ENCODE measurements at regions not wholly inside any gene's neighbourhood (a gene's known extent, or its start where the extent isn't known, plus 50 kb on each side); places are given as distances from the start of the nearest gene placed in this dataset.
"Not testable (repeated sequence)": the region's sequence is repeated elsewhere in the genome, so short reads cannot be mapped to it uniquely, and the experiment has no call there.

- peak; percentile 86 for DNase-seq (ENCODE audit: low spot score)
These were observed 133.4 kb downstream of the SLC1A3 start for GRCh38 chr5:36739751-36740221.

GRCh38 chr5:36740259-36740898, 134.0 kb downstream of the SLC1A3 start:
- peak; percentile 40 for DNase-seq (ENCODE audit: low spot score)

- no peak for DNase-seq (ENCODE audit: low spot score)
These were observed 134.7 kb downstream of the SLC1A3 start for GRCh38 chr5:36741128-36741527.

GRCh38 chr5:36743891-36744772, 132.4 kb upstream of the NIPBL start:
- no peak for DNase-seq (ENCODE audit: low spot score)

GRCh38 chr5:36744773-36745589, 131.6 kb upstream of the NIPBL start:
- peak; percentile 48 for DNase-seq (ENCODE audit: low spot score)

GRCh38 chr5:36747794-36748193, 128.8 kb upstream of the NIPBL start:
- not testable (repeated sequence) for DNase-seq (ENCODE audit: low spot score)

GRCh38 chr5:36751886-36752285, 124.7 kb upstream of the NIPBL start:
- DNase-seq (ENCODE audit: low spot score), result no peak

- no peak for DNase-seq (ENCODE audit: low spot score)
These were observed 121.2 kb upstream of the NIPBL start for GRCh38 chr5:36755342-36755741.

GRCh38 chr5:36755920-36756488, 120.6 kb upstream of the NIPBL start:
- DNase-seq (ENCODE audit: low spot score), result no peak

- DNase-seq (ENCODE audit: low spot score), result no peak
These were observed 119.7 kb upstream of the NIPBL start for GRCh38 chr5:36756848-36757247.

GRCh38 chr5:36759117-36759516, 117.5 kb upstream of the NIPBL start:
- DNase-seq (ENCODE audit: low spot score), result no peak

GRCh38 chr5:36763454-36763853, 113.1 kb upstream of the NIPBL start:
- no peak for DNase-seq (ENCODE audit: low spot score)

- no peak for DNase-seq (ENCODE audit: low spot score)
These were observed 110.7 kb upstream of the NIPBL start for GRCh38 chr5:36765876-36766275.

GRCh38 chr5:36766981-36767380, 109.6 kb upstream of the NIPBL start:
- no peak for DNase-seq (ENCODE audit: low spot score)

- no peak for DNase-seq (ENCODE audit: low spot score)
These were observed 108.1 kb upstream of the NIPBL start for GRCh38 chr5:36768450-36768849.

- no peak for DNase-seq (ENCODE audit: low spot score)
These were observed 107.3 kb upstream of the NIPBL start for GRCh38 chr5:36769129-36769770.

GRCh38 chr5:36770125-36770524, 106.4 kb upstream of the NIPBL start:
- DNase-seq (ENCODE audit: low spot score), result no peak

- DNase-seq (ENCODE audit: low spot score), result no peak
These were observed 104.1 kb upstream of the NIPBL start for GRCh38 chr5:36772276-36773140.

- DNase-seq (ENCODE audit: low spot score), result no peak
These were observed 99.3 kb upstream of the NIPBL start for GRCh38 chr5:36777105-36777757.

- DNase-seq (ENCODE audit: low spot score), result no peak
These were observed 98.2 kb upstream of the NIPBL start for GRCh38 chr5:36778336-36778735.
